Stimulated activated naive CD8-positive, alpha-beta T cell treated with anti-CD3 and anti-CD28 coated beads, Interleukin-15, amount 100 ng/mL, for 72 hours (primary cell): ENCODE measurements at regions not wholly inside any gene's neighbourhood (a gene's known extent, or its start where the extent isn't known, plus 50 kb on each side); places are given as distances from the start of the nearest gene placed in this dataset.
A peak's percentile ranks its signal among the peaks of the same experiment; 100 is the strongest.

Experiments used
- ATAC-seq: fragments of 150-1000 bp; cut with Tn5 transposase; 2 replicates; pipeline ENCODE4 v1.10.0; 2021; ENCODE audit warnings: mild to moderate bottlenecking, moderate library complexity
- DNase-seq, 2 donors: peaks; one replicate each; pipeline ENCODE4 v3.0.0; 2021 to 2022
- H3K27ac Mint-ChIP-seq, 2 donors: one replicate each; pipeline ENCODE4 v1.8.0; 2022; ENCODE audit warnings: mild to moderate bottlenecking in 2 of 2, mixed read lengths in 2 of 2, moderate library complexity in 2 of 2
- H3K27me3 Mint-ChIP-seq: one replicate; pipeline ENCODE4 v1.8.0; 2022; ENCODE audit warnings: mixed read lengths
- H3K4me1 Mint-ChIP-seq: one replicate; pipeline ENCODE4 v1.8.0; 2022; ENCODE audit warnings: mild to moderate bottlenecking, mixed read lengths
- H3K4me3 Mint-ChIP-seq, 2 donors: one replicate each; pipeline ENCODE4 v1.8.0; 2022; ENCODE audit warnings: mild to moderate bottlenecking in 2 of 2, mixed read lengths in 2 of 2, moderate library complexity in 1 of 2
- H3K9me3 Mint-ChIP-seq, 2 donors: one replicate each; pipeline ENCODE4 v1.8.0; 2022; ENCODE audit warnings: mixed read lengths in 2 of 2

DNA sequence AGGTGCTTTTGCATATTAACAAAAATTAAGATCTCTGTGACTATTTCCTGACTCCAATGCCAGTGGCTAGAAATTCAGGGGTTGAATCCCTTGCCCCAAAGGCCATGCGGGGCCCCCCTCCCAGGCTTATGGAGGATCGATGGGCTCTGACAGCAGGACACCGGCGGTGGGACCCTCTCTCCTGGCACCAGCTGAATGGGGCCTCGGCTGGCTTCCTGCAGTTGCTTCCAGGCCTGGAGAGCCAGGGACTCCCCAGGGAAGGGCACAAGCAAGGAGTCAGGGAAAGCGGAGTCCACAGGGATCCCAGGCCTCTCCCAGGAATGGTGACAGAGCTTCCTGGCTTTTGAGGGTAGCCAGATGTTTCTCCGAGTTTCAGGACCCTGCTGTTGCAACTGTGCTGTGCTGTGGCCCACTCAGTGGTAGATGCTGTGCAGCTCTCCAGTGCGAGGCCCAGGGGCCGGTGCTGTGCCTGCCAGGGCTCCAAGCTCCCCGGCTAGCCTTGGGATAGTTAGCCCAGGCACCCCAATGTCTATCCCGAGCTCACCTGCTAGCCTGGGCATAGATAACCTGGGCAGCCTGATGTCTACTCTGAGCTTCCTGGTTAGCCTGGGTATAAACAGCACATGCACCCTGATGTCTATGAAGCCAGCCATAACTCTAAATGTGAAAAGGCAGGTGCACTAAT is 372.6 kb downstream of the SHANK2 start:
- Mint-ChIP-seq H3K4me1 (no peaks in the 10 kb centered on the region), H3K27me3 (peaks cover 8% of the 10 kb centered on the region), H3K9me3 (no peaks in the 10 kb centered on the region), H3K4me3 (no peak overlapping the region), H3K27ac (peak overlapping the region in 1 of 2 donors; percentile 59)
- DNase-seq (no peak), ATAC-seq (no peak)

DNA sequence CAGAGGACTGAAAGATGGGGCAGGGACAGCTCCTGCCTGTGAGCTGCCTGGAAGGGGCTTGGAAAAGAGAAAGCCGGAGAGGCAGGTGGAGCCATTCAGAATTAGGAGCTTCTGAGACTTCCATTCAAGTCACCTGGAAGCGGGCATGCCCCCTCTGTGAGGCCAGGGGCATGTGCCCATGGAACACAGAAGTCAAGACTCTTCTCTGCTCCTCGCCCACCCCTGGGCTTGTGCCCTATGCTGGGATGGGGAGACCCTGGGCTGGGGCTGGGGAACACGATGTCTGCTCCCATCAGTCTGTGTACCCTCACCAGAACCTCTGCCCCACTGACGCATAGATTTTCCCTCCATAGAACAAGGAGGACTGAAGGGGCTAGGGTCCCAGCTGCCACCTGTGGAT is 372.0 kb downstream of the SHANK2 start:
- Mint-ChIP-seq H3K27me3 (peaks cover 8% of the 10 kb centered on the region), H3K4me3 (no peak overlapping the region), H3K9me3 (no peaks in the 10 kb centered on the region), H3K4me1 (no peaks in the 10 kb centered on the region), H3K27ac (no peak overlapping the region)
- no peak for DNase-seq
- ATAC-seq, result no peak

DNA sequence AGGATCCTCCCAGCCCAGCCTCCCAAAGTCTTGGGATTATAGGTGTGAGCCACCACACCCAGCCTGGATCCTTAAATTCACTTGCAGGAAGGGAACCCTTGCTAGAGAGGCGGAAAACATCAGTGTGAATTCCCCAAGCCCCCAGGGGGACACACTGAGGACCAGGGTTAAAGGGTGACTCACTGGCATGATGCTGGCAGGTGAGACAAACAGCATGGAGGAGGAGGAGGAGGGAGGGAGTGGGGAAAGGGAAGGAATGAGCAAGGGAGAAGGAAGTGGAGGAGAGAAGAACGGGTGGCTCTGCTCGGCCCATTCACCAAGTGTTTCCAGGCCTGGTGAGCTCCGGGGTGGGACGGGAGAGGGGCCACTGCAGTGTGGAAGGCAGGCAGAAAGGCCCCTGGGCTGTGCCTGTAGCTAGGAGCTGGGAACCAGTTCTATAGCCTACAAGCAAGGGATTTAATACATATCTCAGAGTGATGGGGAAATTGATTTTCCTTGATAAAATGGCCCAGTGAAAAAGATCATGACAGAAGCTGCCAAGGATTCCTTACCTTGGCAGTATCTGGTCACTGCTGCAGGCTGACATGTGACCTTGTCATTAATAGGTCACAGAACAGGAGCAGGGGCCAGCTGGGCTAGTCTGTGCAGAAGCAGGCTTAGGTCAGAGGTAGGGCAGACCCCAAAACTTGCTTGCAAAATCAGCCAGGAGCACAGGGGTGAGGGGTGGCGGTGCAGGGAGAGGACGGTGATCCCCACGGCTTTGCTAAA is 370.2 kb downstream of the SHANK2 start:
- Mint-ChIP-seq H3K27me3 (peaks cover 8% of the 10 kb centered on the region), H3K4me1 (no peaks in the 10 kb centered on the region), H3K9me3 (no peaks in the 10 kb centered on the region), H3K4me3 (no peak overlapping the region), H3K27ac (no peak overlapping the region)
- DNase-seq, result no peak
- ATAC-seq, result no peak

DNA sequence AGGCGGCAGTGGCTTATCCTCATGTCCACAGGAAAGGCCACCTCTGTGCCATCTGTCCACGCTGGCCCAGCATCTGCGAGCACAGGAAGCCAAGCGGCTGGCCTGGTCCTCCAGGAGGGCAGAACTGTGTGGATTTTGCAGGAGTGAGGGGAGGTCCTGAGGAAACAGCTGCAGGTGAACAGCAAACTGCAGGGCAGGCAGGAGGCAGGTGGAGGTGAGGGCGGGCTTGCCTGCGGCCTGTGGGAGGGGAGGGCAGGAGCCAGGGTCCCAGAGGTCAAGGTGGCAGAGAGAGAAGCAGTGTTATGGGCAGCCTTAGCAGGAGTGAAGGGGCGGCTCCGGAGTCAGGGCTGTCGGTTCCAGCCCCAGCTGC is 369.7 kb downstream of the SHANK2 start:
- Mint-ChIP-seq H3K9me3 (no peaks in the 10 kb centered on the region), H3K4me1 (no peaks in the 10 kb centered on the region), H3K27ac (no peak overlapping the region), H3K4me3 (no peak overlapping the region), H3K27me3 (peaks cover 4% of the 10 kb centered on the region)
- DNase-seq, result no peak
- no peak for ATAC-seq

DNA sequence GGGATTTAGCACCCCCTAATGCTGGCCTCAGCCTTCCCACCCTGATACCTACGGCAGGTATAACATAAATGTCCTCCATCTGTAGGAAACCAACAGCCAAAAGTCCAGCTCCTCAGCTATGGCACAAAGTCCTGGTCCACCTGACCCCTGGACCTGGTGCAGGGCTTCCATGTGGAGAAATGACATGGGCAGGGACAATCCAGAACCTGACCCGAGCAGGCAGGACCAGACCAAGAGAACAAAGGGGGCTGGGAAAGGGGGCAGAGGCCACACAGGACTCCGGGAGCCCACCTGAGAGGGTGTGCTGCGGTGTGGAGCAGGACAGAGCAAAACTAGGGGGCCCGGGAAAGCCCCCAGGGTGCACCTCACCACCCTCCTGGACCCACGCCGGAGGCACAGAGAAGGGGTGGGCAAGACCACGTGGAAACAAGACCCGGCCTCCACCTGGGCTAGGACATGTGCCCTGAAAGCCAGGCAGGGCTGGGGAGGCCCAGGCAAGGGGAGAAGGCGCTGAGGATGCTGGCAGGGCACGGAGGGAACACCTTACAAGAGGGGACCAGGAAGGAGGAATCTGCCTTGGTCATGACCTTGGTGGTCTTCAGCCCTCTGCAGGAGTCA is 368.9 kb downstream of the SHANK2 start:
- DNase-seq (no peak), ATAC-seq (no peak)

DNA sequence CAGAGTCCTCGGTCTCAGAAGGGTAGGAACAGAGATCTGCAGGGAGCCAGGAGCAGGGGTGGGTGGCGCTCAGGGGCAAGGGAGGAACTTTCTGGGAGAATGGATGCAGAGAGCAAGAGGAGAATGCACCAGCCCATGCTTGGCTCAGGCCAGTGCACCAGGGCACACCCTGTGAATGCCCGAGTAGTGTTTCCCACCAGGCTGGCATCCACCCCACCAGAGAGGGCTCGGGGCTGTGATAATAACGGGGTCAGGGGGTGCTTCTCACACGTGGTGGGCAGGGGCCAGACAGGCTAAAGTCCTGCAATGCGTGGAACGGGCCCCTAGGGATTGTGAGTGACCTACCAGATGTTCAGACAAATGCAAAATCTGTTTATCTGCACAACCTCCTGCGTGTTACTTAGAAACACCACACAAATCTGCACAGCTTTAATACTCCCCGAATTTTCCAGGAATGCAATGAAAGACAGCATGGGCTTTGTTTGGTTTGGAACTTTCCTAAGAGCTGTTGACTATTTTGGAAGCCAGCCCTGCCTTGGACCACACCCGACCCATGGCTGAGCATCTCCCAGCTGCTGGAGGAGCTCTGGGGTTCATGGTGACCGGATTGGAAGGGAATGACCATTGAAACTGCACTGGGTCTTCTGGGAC is 368.3 kb downstream of the SHANK2 start:
- ATAC-seq (no peak), DNase-seq (no peak)
- H3K4me3 Mint-ChIP-seq, result no peak overlapping the region

More for the DNA sequence above, 368.9 kb downstream of the SHANK2 start:
- H3K4me1 Mint-ChIP-seq, result no peaks in the 10 kb centered on the region
- H3K4me3 Mint-ChIP-seq, result no peak overlapping the region
- H3K9me3 Mint-ChIP-seq, result peaks cover 0 to 6% of the 10 kb centered on the region in 2 donors
- H3K27me3 Mint-ChIP-seq, result peaks cover 7% of the 10 kb centered on the region
- no peak overlapping the region for H3K27ac Mint-ChIP-seq

DNA sequence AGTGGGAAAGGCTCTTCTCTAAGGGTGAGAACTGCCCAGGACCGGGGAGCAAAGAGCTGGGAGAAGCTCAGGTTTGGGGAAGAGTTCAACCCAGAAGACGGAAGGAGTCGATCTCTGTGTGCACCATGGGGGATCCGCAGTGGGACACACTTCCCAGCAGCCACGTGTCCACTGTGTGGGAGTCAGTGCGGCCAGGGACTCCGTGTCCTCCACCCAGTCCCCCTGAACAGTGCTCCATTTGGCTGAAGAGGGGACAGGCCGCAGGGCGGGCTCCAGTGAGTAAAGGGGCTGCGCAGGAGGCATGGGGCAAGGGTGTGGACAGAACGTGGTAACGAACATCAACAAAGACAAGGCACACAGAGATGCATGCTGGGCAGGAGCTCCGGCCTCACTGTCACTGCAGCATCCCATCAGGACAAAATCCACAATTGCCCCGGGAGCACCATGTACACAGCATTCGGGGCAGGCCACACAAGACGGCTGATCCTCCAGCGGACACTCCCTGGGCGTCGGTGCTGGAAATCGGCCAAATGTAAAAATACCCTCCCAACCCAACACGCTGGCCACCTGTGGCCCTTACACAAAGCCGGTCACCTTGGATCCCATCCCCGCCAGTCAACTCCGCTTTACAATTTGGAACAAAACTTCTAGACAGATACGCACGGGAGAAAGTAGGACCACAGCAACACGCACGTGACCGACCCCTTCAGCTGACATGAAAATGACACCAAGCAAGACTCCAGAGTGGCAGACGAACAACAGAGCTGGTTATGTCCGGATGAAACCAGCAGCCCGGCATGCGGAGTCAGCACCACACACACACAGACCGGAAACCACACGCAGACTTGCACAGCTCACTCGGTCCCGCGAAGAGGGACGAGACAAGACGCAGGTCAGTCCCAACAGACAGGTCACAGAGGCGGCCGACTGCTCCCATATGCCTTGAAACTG is 366.8 kb downstream of the SHANK2 start:
- peaks cover 9% of the 10 kb centered on the region for H3K27me3 Mint-ChIP-seq
- DNase-seq, result no peak
- H3K4me1 Mint-ChIP-seq, result no peaks in the 10 kb centered on the region
- H3K27ac Mint-ChIP-seq, result no peak overlapping the region
- no peak overlapping the region for H3K4me3 Mint-ChIP-seq
- no peak for ATAC-seq
- H3K9me3 Mint-ChIP-seq, result peaks cover 0 to 15% of the 10 kb centered on the region in 2 donors

More for the DNA sequence above, 368.3 kb downstream of the SHANK2 start:
- Mint-ChIP-seq H3K4me1 (no peaks in the 10 kb centered on the region), H3K27ac (no peak overlapping the region), H3K27me3 (peaks cover 9% of the 10 kb centered on the region), H3K9me3 (peaks cover 0 to 8% of the 10 kb centered on the region in 2 donors)

DNA sequence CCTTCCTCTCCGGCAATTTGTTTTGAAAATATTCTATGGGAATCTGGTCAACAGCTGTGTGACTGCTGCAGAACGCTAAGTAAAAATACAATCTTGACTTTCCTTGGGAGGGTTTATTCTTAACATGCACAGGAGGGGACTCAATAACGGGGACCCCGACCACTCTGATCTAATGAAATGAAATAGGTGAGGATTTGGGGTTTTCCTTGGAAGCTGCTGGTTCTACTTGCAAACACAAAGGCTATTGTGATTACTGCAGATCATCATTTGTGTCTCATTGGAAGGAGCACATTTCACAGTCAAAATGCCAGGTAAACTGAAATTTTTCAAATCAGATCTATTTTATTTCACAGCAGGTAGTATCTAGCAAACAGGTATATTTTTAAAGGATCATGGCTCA is 366.1 kb downstream of the SHANK2 start:
- no peak overlapping the region for H3K27ac Mint-ChIP-seq
- peaks cover 0 to 15% of the 10 kb centered on the region in 2 donors for H3K9me3 Mint-ChIP-seq
- peaks cover 9% of the 10 kb centered on the region for H3K27me3 Mint-ChIP-seq
- DNase-seq (no peak), ATAC-seq (no peak)
- H3K4me1 Mint-ChIP-seq, result no peaks in the 10 kb centered on the region
- H3K4me3 Mint-ChIP-seq, result no peak overlapping the region

DNA sequence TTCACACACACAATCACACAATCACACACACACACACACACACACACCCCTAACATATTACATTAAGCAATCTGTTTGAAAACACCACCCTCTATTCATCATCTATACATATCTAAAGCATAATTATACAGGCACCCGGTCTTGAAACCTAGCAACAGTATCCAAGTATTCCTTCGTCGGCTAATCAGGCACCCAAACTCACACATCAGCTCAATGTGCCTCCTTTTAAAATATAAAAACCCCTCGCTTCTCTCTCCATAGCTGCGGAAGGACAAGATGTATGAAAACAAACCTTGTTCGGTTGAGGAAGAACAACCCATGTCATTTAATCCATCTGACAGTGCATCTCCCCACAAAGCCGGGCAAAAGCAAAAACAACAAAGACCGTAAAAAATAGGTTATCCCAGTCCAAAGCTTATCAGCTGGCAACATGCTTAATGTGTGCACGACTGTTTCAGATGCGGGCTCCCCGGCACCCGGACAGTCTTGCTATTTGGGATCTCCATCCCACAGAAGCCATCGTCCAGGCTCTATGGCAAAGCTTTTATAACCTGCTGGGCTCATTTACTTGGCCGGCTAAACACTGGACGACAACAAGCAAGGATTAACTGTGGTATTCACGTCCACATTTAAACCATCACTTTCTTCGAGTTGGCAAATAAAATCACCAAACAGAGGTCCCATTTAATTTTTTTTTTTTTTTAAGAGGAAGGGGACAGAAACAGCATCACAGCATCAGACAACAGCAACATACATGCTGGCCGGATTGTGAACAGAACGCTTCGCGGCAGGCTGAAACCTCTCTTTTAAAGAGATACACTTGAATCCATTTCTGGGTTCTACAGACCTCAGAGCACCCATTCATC is 365.5 kb downstream of the SHANK2 start:
- Mint-ChIP-seq H3K9me3 (peaks cover 0 to 15% of the 10 kb centered on the region in 2 donors), H3K4me3 (no peak overlapping the region)

DNA sequence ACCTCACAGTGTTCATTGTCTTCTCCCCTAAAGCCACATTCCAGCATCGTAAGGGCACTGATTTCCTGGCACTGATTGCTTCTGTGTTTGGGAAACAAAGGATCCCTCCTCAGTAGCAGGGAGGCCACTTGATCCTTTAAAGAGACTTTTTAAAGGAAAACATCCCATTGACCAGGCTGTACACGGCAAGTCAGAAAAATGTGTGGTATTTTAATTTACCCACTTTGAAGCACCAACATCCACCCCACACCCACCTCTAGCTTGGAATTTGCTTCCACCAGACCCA is 364.9 kb downstream of the SHANK2 start:
- DNase-seq (no peak), ATAC-seq (no peak)
- H3K4me3 Mint-ChIP-seq, result no peak overlapping the region
- peaks cover 9% of the 10 kb centered on the region for H3K27me3 Mint-ChIP-seq
- H3K9me3 Mint-ChIP-seq, result peaks cover 0 to 15% of the 10 kb centered on the region in 2 donors
- no peaks in the 10 kb centered on the region for H3K4me1 Mint-ChIP-seq
- no peak overlapping the region for H3K27ac Mint-ChIP-seq

More for the DNA sequence above, 365.5 kb downstream of the SHANK2 start:
- ATAC-seq (no peak), DNase-seq (no peak)
- peaks cover 9% of the 10 kb centered on the region for H3K27me3 Mint-ChIP-seq
- H3K27ac Mint-ChIP-seq, result no peak overlapping the region
- no peaks in the 10 kb centered on the region for H3K4me1 Mint-ChIP-seq

DNA sequence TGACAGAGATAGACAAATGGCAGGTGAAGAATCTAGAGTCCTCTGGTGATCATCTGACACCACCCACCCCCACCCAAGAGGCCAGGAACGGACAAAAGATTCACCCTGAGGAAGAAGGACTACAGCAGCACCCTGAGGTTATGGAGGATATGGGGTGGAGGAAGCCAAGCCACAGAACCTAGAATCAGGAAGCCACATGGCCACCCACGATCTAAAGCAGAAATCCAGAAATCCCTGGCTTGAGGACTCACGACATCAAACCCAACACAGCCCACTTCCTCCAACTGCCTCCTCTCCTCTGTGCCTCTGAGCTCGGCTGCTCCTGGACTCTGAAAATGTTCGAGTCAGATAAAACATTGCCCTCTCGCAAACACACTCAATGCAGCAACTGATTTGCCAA is 364.3 kb downstream of the SHANK2 start:
- Mint-ChIP-seq H3K4me1 (no peaks in the 10 kb centered on the region), H3K27me3 (peaks cover 9% of the 10 kb centered on the region), H3K27ac (peak overlapping the region; percentile 35 to 70), H3K9me3 (peaks cover 0 to 15% of the 10 kb centered on the region in 2 donors), H3K4me3 (no peak overlapping the region)
- DNase-seq (no peak), ATAC-seq (no peak)

DNA sequence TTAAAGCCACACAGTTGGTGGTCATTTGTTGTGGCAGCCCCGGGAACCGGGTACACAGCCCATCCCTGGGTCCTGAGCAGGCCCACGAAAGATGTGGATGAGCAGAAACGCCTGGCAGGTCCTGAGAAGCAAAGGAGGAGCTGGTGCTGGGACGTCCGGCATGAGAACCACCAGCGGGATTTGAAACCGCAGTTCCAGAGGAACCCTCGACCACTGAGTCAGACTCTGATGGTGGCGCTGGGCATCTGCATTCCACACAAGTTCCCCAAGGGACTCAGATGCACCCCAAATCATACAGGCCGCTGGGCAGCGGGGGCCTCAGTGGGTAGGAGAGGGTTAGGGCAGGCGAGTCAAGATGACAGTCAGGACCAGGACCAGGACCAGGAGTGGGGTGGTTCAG is 363.0 kb downstream of the SHANK2 start:
- no peak overlapping the region for H3K27ac Mint-ChIP-seq
- H3K27me3 Mint-ChIP-seq, result peaks cover 9% of the 10 kb centered on the region
- no peaks in the 10 kb centered on the region for H3K4me1 Mint-ChIP-seq
- H3K4me3 Mint-ChIP-seq, result no peak overlapping the region
- H3K9me3 Mint-ChIP-seq, result peaks cover 0 to 15% of the 10 kb centered on the region in 2 donors
- no peak for ATAC-seq
- DNase-seq, result no peak

DNA sequence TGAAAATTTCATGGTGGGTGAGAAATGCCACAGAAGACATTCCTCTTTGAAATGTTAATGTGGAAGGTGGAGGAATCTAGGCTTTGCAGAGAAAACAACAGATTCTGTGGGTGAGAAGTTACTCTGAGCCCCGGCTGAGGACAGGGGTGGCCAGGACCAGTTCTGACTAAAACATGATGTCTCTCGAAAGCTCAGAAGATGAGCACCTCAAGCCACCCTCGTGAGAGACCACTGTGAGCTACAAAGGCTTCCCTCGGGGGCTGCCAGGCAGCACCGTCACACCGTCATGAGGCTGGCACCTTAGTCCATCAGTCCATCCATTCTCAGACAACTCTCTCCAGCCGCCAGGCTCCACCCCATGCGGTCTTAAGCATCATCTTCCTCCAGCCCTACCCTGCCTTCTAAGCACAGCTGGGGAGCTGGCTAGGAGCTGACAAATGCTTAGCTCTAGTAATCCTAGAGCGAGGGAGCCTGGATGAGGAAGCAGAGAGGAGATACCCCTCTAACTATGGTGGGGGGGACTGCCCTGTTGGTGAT is 360.5 kb downstream of the SHANK2 start:
- peaks cover 0 to 24% of the 10 kb centered on the region in 2 donors for H3K9me3 Mint-ChIP-seq

DNA sequence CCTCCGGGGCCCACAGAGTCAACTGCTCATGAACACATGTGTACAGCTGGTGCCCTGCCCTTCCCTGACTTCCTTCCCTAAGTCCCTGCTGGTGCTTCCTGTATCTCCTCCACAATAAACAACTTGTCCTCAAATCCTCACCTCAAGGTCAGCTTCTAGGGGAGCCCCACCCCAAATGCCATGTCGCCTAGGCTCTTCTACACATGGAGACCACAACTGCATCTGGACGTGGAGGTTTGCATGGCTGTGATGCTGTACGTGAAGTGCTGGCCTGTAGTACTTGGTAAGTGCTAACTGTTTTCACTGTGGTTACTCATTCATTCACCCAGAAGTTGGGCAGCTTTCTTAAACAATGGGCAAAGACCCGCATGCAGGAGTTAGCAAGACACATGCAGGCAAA is 359.5 kb downstream of the SHANK2 start:
- no peak overlapping the region for H3K4me3 Mint-ChIP-seq
- no peaks in the 10 kb centered on the region for H3K4me1 Mint-ChIP-seq
- peaks cover 0 to 28% of the 10 kb centered on the region in 2 donors for H3K9me3 Mint-ChIP-seq
- DNase-seq (no peak), ATAC-seq (no peak)
- peaks cover 7% of the 10 kb centered on the region for H3K27me3 Mint-ChIP-seq
- no peak overlapping the region for H3K27ac Mint-ChIP-seq

More for the DNA sequence above, 360.5 kb downstream of the SHANK2 start:
- DNase-seq, result no peak
- peaks cover 9% of the 10 kb centered on the region for H3K27me3 Mint-ChIP-seq
- H3K27ac Mint-ChIP-seq, result no peak overlapping the region
- no peaks in the 10 kb centered on the region for H3K4me1 Mint-ChIP-seq
- ATAC-seq, result no peak
- H3K4me3 Mint-ChIP-seq, result no peak overlapping the region
